HepG2 (cell line): ENCODE measurements at regions not wholly inside any gene's neighbourhood (a gene's known extent, or its start where the extent isn't known, plus 50 kb on each side); places are given as distances from the start of the nearest gene placed in this dataset.

Experiments used
- ATAC-seq: fragments of 200-7000 bp; cut with Tn5 transposase; 3 replicates; pipeline ENCODE4 v1.9.1; 2020; ENCODE audit warnings: mild to moderate bottlenecking, moderate library complexity
- BruUV-seq: library from RNA; stranded (reverse); fragments of 400-500 nt; replicated peaks from 2 replicates; lab custom pipeline; 2021; lab: Mats Ljungman, UMichigan
- CTCF ChIA-PET: fragments of 300-600 bp; formaldehyde crosslinking; extraction: SDS; loops from one replicate; lab custom pipeline; 2021; ENCODE audit warnings: low total read pairs, inconsistent platforms, low intra/inter-chr PET ratio; lab: Yijun Ruan, JAX
- POLR2A ChIA-PET: fragments of 350-600 bp; sonication (Branson Sonifier 250); formaldehyde crosslinking; loops from one replicate; lab custom pipeline; 2020; ENCODE audit warnings: antibody characterized with exemption, inconsistent platforms; lab: Yijun Ruan, JAX
- DNase-seq: peaks from one replicate; pipeline ENCODE4 v3.0.0-alpha.2; 2015; ENCODE audit warnings: low spot score
- FAIRE-seq: peaks from 3 replicates; lab custom pipeline; 2011; peaks lifted over from hg19 to GRCh38; lab: Jason Lieb, UNC
- H2AFZ ChIP-seq: one replicate; pipeline ENCODE4 v1.6.1; 2011; ENCODE audit warnings: low read length, inconsistent platforms
- H3K27ac ChIP-seq: fragments of 300-600 bp; 3 replicates; pipeline ENCODE4 v1.8.0; 2011; ENCODE audit warnings: mixed run types, mild to moderate bottlenecking, mixed read lengths, low read length, inconsistent platforms; ENCODE audit not compliant: insufficient read depth; ENCODE audit errors: extremely low read length
- H3K27me3 ChIP-seq, 2 experiments: fragments of 200-600 bp in 1 of 2; 2 replicates in 1 of 2; 3 replicates in 1 of 2; pipeline versions ENCODE4 v1.6.0 to v1.8.0; 2011; ENCODE audit warnings: low read length in 2 of 2, mild to moderate bottlenecking in 2 of 2, moderate library complexity in 2 of 2, inconsistent platforms in 1 of 2; ENCODE audit not compliant: insufficient read depth in 2 of 2, control insufficient read depth in 1 of 2
- H3K36me3 ChIP-seq, 2 experiments: fragments of 200-600 bp in 1 of 2; replicated peaks in 1 of 2; 2 replicates in 1 of 2; 3 replicates in 1 of 2; pipeline versions ENCODE4 v1.5.1 to v1.8.0; 2011; ENCODE audit warnings: low read length in 2 of 2, inconsistent platforms in 1 of 2; ENCODE audit not compliant: insufficient read depth in 2 of 2, control insufficient read depth in 1 of 2
- H3K4me1 ChIP-seq: 2 replicates; pipeline ENCODE4 v1.5.1; 2012; ENCODE audit warnings: low read length, inconsistent platforms; ENCODE audit not compliant: insufficient read depth
- H3K4me2 ChIP-seq: 2 replicates; pipeline ENCODE4 v1.6.0; 2011; ENCODE audit warnings: low read depth, low read length, inconsistent platforms
- H3K4me3 ChIP-seq, 3 experiments: fragments of 200-600 bp in 1 of 3; sonication (generic), shearing (Covaris generic) in 1 of 3; replicated peaks in 1 of 3; 2 replicates each; pipeline ENCODE4 v1.5.1; 2011 to 2016; ENCODE audit warnings: low read length in 3 of 3, inconsistent platforms in 2 of 3, low read depth in 2 of 3, mild to moderate bottlenecking in 2 of 3, control low read depth in 1 of 3, mixed read lengths in 1 of 3; ENCODE audit not compliant: insufficient read depth in 1 of 3
- H3K79me2 ChIP-seq: one replicate; pipeline ENCODE4 v1.6.1; 2011; ENCODE audit warnings: low read length, inconsistent platforms; ENCODE audit not compliant: insufficient read depth
- H3K9ac ChIP-seq: 2 replicates; pipeline ENCODE4 v1.6.0; 2011; ENCODE audit warnings: mild to moderate bottlenecking, low read depth, low read length, inconsistent platforms; ENCODE audit not compliant: insufficient read depth
- H3K9me3 ChIP-seq: 2 replicates; pipeline ENCODE4 v1.5.1; 2012; ENCODE audit warnings: mild to moderate bottlenecking, low read length
- H4K20me1 ChIP-seq: 2 replicates; pipeline ENCODE4 v1.6.0; 2011; ENCODE audit warnings: inconsistent platforms, mild to moderate bottlenecking, low read length, moderate library complexity; ENCODE audit not compliant: insufficient read depth
- ATF2 ChIP-seq: sonication (generic); formaldehyde crosslinking; IDR thresholded peaks from 2 replicates; pipeline ENCODE4 v1.4.0; 2020; ENCODE audit warnings: missing genetic modification reagents
- ELF4 ChIP-seq: sonication (generic); formaldehyde crosslinking; IDR thresholded peaks from 2 replicates; pipeline ENCODE4 v1.5.0; 2020; ENCODE audit warnings: missing genetic modification reagents, mild to moderate bottlenecking, moderate library complexity, borderline replicate concordance
- FOXK2 ChIP-seq: fragments of 450-650 bp; IDR thresholded peaks from 2 replicates; pipeline ENCODE4 v1.6.1; 2016
- MLXIP ChIP-seq: sonication (generic); formaldehyde crosslinking; IDR thresholded peaks from 2 replicates; pipeline ENCODE4 v1.9.0; 2021; ENCODE audit warnings: missing genetic modification reagents, borderline replicate concordance
- NFYC ChIP-seq: IDR thresholded peaks from 2 replicates; pipeline ENCODE4 v1.6.1; 2016; ENCODE audit warnings: missing genetic modification reagents, missing compliant biosample characterization
- ZNF205 ChIP-seq: IDR thresholded peaks from 2 replicates; pipeline ENCODE4 v1.6.1; 2018; ENCODE audit warnings: missing biosample characterization, missing genetic modification reagents
- ZNF234 ChIP-seq: sonication (generic); formaldehyde crosslinking; conservative IDR thresholded peaks from 2 replicates; pipeline ENCODE4 v1.5.1; 2020; ENCODE audit warnings: mild to moderate bottlenecking, missing genetic modification reagents
- ZNF280B ChIP-seq: sonication (generic); formaldehyde crosslinking; IDR thresholded peaks from 2 replicates; pipeline ENCODE4 v1.5.0; 2020; ENCODE audit warnings: missing genetic modification reagents, mild to moderate bottlenecking, borderline replicate concordance
- ZNF547 ChIP-seq: sonication (generic); formaldehyde crosslinking; IDR thresholded peaks from 2 replicates; pipeline ENCODE4 v1.5.1; 2020; ENCODE audit warnings: mild to moderate bottlenecking, missing genetic modification reagents
- WGBS: methylation state at CpG from one replicate; pipeline ENCODE4 v1.1.6; 2017; ENCODE audit warnings: low lambda C conversion rate; 5-methylcytosine and 5-hydroxymethylcytosine counted together
- in situ Hi-C: cut with HindIII; loops from 2 replicates; pipeline ENCODE4 v1.10.0; 2017; ENCODE audit warnings: low pct_unique_long_range_greater_than_20kb; ENCODE audit not compliant: extremely low pct_ligation_motif_present
- intact Hi-C: fragments of 100-400 bp; cut with micrococcal nuclease; formaldehyde crosslinking; loops from one replicate; pipeline ENCODE4 v1.10.0; 2022; ENCODE audit not compliant: unreplicated experiment
- TF ChIP-seq, protein P1 (sequence below): IDR thresholded peaks from 2 replicates; pipeline ENCODE4 v1.6.1; 2016; ENCODE audit warnings: low read depth, missing genetic modification reagents, missing compliant biosample characterization
- TF ChIP-seq, protein P2 (sequence below): sonication (generic); formaldehyde crosslinking; IDR thresholded peaks from 2 replicates; pipeline ENCODE4 v1.4.0; 2020; ENCODE audit warnings: mild to moderate bottlenecking, missing genetic modification reagents, borderline replicate concordance

- Histone ChIP-seq H3K9ac (no peak overlapping the region), H3K4me2 (no peak overlapping the region), H2AFZ (no peak overlapping the region), H3K4me1 (no peaks in the 10 kb centered on the region), H3K9me3 (peaks cover 76% of the 10 kb centered on the region), H3K79me2 (no peaks in the 10 kb centered on the region), H4K20me1 (no peaks in the 10 kb centered on the region), H3K4me3 (no peak overlapping the region), H3K36me3 (no peaks in the 10 kb centered on the region), H3K27me3 (no peaks in the 10 kb centered on the region), H3K27ac (no peak overlapping the region)
- intact Hi-C loops (no loop called here), in situ Hi-C loops (no loop called here)
- FAIRE-seq (no peak), DNase-seq (no peak), ATAC-seq (no peak)
- BruUV-seq, result no TSS peak
- 6% methylated on average over 2 of the region's 2 CpGs for WGBS
- POLR2A ChIA-PET, result no interaction called here
- CTCF ChIA-PET, result no interaction called here
- TF ChIP-seq ELF4 (CRISPR knock-in tag), result no peak
- TF ChIP-seq NFYC, result no peak
- TF ChIP-seq, protein P1, sequence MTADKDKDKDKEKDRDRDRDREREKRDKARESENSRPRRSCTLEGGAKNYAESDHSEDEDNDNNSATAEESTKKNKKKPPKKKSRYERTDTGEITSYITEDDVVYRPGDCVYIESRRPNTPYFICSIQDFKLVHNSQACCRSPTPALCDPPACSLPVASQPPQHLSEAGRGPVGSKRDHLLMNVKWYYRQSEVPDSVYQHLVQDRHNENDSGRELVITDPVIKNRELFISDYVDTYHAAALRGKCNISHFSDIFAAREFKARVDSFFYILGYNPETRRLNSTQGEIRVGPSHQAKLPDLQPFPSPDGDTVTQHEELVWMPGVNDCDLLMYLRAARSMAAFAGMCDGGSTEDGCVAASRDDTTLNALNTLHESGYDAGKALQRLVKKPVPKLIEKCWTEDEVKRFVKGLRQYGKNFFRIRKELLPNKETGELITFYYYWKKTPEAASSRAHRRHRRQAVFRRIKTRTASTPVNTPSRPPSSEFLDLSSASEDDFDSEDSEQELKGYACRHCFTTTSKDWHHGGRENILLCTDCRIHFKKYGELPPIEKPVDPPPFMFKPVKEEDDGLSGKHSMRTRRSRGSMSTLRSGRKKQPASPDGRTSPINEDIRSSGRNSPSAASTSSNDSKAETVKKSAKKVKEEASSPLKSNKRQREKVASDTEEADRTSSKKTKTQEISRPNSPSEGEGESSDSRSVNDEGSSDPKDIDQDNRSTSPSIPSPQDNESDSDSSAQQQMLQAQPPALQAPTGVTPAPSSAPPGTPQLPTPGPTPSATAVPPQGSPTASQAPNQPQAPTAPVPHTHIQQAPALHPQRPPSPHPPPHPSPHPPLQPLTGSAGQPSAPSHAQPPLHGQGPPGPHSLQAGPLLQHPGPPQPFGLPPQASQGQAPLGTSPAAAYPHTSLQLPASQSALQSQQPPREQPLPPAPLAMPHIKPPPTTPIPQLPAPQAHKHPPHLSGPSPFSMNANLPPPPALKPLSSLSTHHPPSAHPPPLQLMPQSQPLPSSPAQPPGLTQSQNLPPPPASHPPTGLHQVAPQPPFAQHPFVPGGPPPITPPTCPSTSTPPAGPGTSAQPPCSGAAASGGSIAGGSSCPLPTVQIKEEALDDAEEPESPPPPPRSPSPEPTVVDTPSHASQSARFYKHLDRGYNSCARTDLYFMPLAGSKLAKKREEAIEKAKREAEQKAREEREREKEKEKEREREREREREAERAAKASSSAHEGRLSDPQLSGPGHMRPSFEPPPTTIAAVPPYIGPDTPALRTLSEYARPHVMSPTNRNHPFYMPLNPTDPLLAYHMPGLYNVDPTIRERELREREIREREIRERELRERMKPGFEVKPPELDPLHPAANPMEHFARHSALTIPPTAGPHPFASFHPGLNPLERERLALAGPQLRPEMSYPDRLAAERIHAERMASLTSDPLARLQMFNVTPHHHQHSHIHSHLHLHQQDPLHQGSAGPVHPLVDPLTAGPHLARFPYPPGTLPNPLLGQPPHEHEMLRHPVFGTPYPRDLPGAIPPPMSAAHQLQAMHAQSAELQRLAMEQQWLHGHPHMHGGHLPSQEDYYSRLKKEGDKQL (CRISPR knock-in tag), result no peak
- no peak for TF ChIP-seq FOXK2
- TF ChIP-seq, protein P2, sequence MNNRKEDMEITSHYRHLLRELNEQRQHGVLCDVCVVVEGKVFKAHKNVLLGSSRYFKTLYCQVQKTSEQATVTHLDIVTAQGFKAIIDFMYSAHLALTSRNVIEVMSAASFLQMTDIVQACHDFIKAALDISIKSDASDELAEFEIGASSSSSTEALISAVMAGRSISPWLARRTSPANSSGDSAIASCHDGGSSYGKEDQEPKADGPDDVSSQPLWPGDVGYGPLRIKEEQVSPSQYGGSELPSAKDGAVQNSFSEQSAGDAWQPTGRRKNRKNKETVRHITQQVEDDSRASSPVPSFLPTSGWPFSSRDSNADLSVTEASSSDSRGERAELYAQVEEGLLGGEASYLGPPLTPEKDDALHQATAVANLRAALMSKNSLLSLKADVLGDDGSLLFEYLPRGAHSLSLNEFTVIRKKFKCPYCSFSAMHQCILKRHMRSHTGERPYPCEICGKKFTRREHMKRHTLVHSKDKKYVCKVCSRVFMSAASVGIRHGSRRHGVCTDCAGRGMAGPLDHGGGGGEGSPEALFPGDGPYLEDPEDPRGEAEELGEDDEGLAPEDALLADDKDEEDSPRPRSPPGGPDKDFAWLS, result no peak
- TF ChIP-seq MLXIP (CRISPR knock-in tag), result no peak
- no peak for TF ChIP-seq ZNF234 (CRISPR knock-in tag)
- TF ChIP-seq ZNF280B, result no peak
- no peak for TF ChIP-seq ZNF547 (CRISPR knock-in tag)
- no peak for TF ChIP-seq ZNF205 (CRISPR knock-in tag)
- no peak for TF ChIP-seq ATF2 (CRISPR knock-in tag)
These were observed 1443.0 kb upstream of the LRRTM1 start for GRCh38 chr2:81747481-81748070.
